HepG2 (cell line): ENCODE measurements at regions not wholly inside any gene's neighbourhood (a gene's known extent, or its start where the extent isn't known, plus 50 kb on each side); places are given as distances from the start of the nearest gene placed in this dataset.

Experiments used
- ATAC-seq: fragments of 200-7000 bp; cut with Tn5 transposase; 3 replicates; pipeline ENCODE4 v1.9.1; 2020; ENCODE audit warnings: mild to moderate bottlenecking, moderate library complexity
- BruUV-seq: library from RNA; stranded (reverse); fragments of 400-500 nt; replicated peaks from 2 replicates; lab custom pipeline; 2021; lab: Mats Ljungman, UMichigan
- CTCF ChIA-PET: fragments of 300-600 bp; formaldehyde crosslinking; extraction: SDS; loops from one replicate; lab custom pipeline; 2021; ENCODE audit warnings: low total read pairs, inconsistent platforms, low intra/inter-chr PET ratio; lab: Yijun Ruan, JAX
- POLR2A ChIA-PET: fragments of 350-600 bp; sonication (Branson Sonifier 250); formaldehyde crosslinking; loops from one replicate; lab custom pipeline; 2020; ENCODE audit warnings: antibody characterized with exemption, inconsistent platforms; lab: Yijun Ruan, JAX
- DNase-seq: peaks from one replicate; pipeline ENCODE4 v3.0.0-alpha.2; 2015; ENCODE audit warnings: low spot score
- FAIRE-seq: peaks from 3 replicates; lab custom pipeline; 2011; peaks lifted over from hg19 to GRCh38; lab: Jason Lieb, UNC
- H2AFZ ChIP-seq: one replicate; pipeline ENCODE4 v1.6.1; 2011; ENCODE audit warnings: low read length, inconsistent platforms
- H3K27ac ChIP-seq: fragments of 300-600 bp; 3 replicates; pipeline ENCODE4 v1.8.0; 2011; ENCODE audit warnings: mixed run types, mild to moderate bottlenecking, mixed read lengths, low read length, inconsistent platforms; ENCODE audit not compliant: insufficient read depth; ENCODE audit errors: extremely low read length
- H3K27me3 ChIP-seq, 2 experiments: fragments of 200-600 bp in 1 of 2; 2 replicates in 1 of 2; 3 replicates in 1 of 2; pipeline versions ENCODE4 v1.6.0 to v1.8.0; 2011; ENCODE audit warnings: low read length in 2 of 2, mild to moderate bottlenecking in 2 of 2, moderate library complexity in 2 of 2, inconsistent platforms in 1 of 2; ENCODE audit not compliant: insufficient read depth in 2 of 2, control insufficient read depth in 1 of 2
- H3K36me3 ChIP-seq, 2 experiments: fragments of 200-600 bp in 1 of 2; replicated peaks in 1 of 2; 2 replicates in 1 of 2; 3 replicates in 1 of 2; pipeline versions ENCODE4 v1.5.1 to v1.8.0; 2011; ENCODE audit warnings: low read length in 2 of 2, inconsistent platforms in 1 of 2; ENCODE audit not compliant: insufficient read depth in 2 of 2, control insufficient read depth in 1 of 2
- H3K4me1 ChIP-seq: 2 replicates; pipeline ENCODE4 v1.5.1; 2012; ENCODE audit warnings: low read length, inconsistent platforms; ENCODE audit not compliant: insufficient read depth
- H3K4me2 ChIP-seq: 2 replicates; pipeline ENCODE4 v1.6.0; 2011; ENCODE audit warnings: low read depth, low read length, inconsistent platforms
- H3K4me3 ChIP-seq, 3 experiments: fragments of 200-600 bp in 1 of 3; sonication (generic), shearing (Covaris generic) in 1 of 3; replicated peaks in 1 of 3; 2 replicates each; pipeline ENCODE4 v1.5.1; 2011 to 2016; ENCODE audit warnings: low read length in 3 of 3, inconsistent platforms in 2 of 3, low read depth in 2 of 3, mild to moderate bottlenecking in 2 of 3, control low read depth in 1 of 3, mixed read lengths in 1 of 3; ENCODE audit not compliant: insufficient read depth in 1 of 3
- H3K79me2 ChIP-seq: one replicate; pipeline ENCODE4 v1.6.1; 2011; ENCODE audit warnings: low read length, inconsistent platforms; ENCODE audit not compliant: insufficient read depth
- H3K9ac ChIP-seq: 2 replicates; pipeline ENCODE4 v1.6.0; 2011; ENCODE audit warnings: mild to moderate bottlenecking, low read depth, low read length, inconsistent platforms; ENCODE audit not compliant: insufficient read depth
- H3K9me3 ChIP-seq: 2 replicates; pipeline ENCODE4 v1.5.1; 2012; ENCODE audit warnings: mild to moderate bottlenecking, low read length
- H4K20me1 ChIP-seq: 2 replicates; pipeline ENCODE4 v1.6.0; 2011; ENCODE audit warnings: inconsistent platforms, mild to moderate bottlenecking, low read length, moderate library complexity; ENCODE audit not compliant: insufficient read depth
- ATAD3A ChIP-seq: sonication (generic); formaldehyde crosslinking; IDR thresholded peaks from 2 replicates; pipeline ENCODE4 v1.4.0; 2020; ENCODE audit warnings: missing genetic modification reagents
- GTF3A ChIP-seq: sonication (generic); formaldehyde crosslinking; conservative IDR thresholded peaks from 2 replicates; pipeline ENCODE4 v1.4.0; 2020; ENCODE audit warnings: mild to moderate bottlenecking, missing genetic modification reagents
- RCOR2 ChIP-seq: IDR thresholded peaks from 2 replicates; pipeline ENCODE4 v1.6.1; 2016; ENCODE audit warnings: missing biosample characterization, missing genetic modification reagents
- SMAD3 ChIP-seq: sonication (generic); formaldehyde crosslinking; IDR thresholded peaks from 2 replicates; pipeline ENCODE4 v1.4.0; 2020; ENCODE audit warnings: missing genetic modification reagents
- SP2 ChIP-seq: sonication (generic); formaldehyde crosslinking; IDR thresholded peaks from 2 replicates; pipeline ENCODE4 v1.5.1; 2020; ENCODE audit warnings: mild to moderate bottlenecking, missing genetic modification reagents
- ZNF232 ChIP-seq: sonication (generic); formaldehyde crosslinking; IDR thresholded peaks from 2 replicates; pipeline ENCODE4 v1.4.0; 2020; ENCODE audit warnings: missing genetic modification reagents, borderline replicate concordance
- ZNF607 ChIP-seq: sonication (generic); formaldehyde crosslinking; IDR thresholded peaks from 2 replicates; pipeline ENCODE4 v1.5.1; 2020; ENCODE audit warnings: missing genetic modification reagents, mild to moderate bottlenecking, borderline replicate concordance
- WGBS: methylation state at CpG from one replicate; pipeline ENCODE4 v1.1.6; 2017; ENCODE audit warnings: low lambda C conversion rate; 5-methylcytosine and 5-hydroxymethylcytosine counted together
- in situ Hi-C: cut with HindIII; loops from 2 replicates; pipeline ENCODE4 v1.10.0; 2017; ENCODE audit warnings: low pct_unique_long_range_greater_than_20kb; ENCODE audit not compliant: extremely low pct_ligation_motif_present
- intact Hi-C: fragments of 100-400 bp; cut with micrococcal nuclease; formaldehyde crosslinking; loops from one replicate; pipeline ENCODE4 v1.10.0; 2022; ENCODE audit not compliant: unreplicated experiment
- TF ChIP-seq, protein P1 (sequence below): sonication (generic); formaldehyde crosslinking; IDR thresholded peaks from 2 replicates; pipeline ENCODE4 v1.4.0; 2020; ENCODE audit warnings: mild to moderate bottlenecking, missing genetic modification reagents
- TF ChIP-seq, protein P2 (sequence below): sonication (generic); formaldehyde crosslinking; conservative IDR thresholded peaks from 2 replicates; pipeline ENCODE4 v1.8.1; 2023; ENCODE audit warnings: missing genetic modification reagents

DNA sequence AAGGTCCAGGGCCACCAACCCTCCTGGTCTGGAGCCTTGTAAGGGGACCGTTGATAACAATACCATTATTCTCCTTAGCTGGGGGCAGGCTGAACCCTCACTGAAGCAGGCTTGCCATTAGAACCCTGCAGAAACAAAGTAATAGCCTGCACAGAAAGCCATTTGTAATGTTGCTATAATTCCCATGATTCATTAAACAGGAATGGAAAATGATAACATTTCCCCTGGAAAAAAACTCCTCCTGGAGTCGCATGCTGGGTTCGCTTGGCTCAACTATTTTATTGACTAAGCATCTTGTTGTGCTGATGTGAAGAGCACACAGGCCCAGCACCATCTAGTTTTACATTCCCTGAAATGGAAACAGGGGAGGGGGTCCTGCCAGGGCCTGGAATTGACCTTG lies 155.6 kb upstream of the CSF3R start:
- no TSS peak for BruUV-seq
- ChIA-PET CTCF (no interaction called here), POLR2A (no interaction called here)
- peaks cover 0 to 3% of the 10 kb centered on the region in 2 experiments; a peak in 1 of 5 replicates for H3K27me3 ChIP-seq
- H3K9ac ChIP-seq: no peak overlapping the region
- 34% methylated on average over 3 of the region's 3 CpGs for WGBS
- H3K36me3 ChIP-seq: no peaks in the 10 kb centered on the region
- no peak for ATAC-seq
- TF ChIP-seq, protein P1, sequence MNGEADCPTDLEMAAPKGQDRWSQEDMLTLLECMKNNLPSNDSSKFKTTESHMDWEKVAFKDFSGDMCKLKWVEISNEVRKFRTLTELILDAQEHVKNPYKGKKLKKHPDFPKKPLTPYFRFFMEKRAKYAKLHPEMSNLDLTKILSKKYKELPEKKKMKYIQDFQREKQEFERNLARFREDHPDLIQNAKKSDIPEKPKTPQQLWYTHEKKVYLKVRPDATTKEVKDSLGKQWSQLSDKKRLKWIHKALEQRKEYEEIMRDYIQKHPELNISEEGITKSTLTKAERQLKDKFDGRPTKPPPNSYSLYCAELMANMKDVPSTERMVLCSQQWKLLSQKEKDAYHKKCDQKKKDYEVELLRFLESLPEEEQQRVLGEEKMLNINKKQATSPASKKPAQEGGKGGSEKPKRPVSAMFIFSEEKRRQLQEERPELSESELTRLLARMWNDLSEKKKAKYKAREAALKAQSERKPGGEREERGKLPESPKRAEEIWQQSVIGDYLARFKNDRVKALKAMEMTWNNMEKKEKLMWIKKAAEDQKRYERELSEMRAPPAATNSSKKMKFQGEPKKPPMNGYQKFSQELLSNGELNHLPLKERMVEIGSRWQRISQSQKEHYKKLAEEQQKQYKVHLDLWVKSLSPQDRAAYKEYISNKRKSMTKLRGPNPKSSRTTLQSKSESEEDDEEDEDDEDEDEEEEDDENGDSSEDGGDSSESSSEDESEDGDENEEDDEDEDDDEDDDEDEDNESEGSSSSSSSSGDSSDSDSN: no peak
- TF ChIP-seq ATAD3A (CRISPR knock-in tag) (no peak), ZNF232 (no peak), SP2 (no peak), RCOR2 (CRISPR knock-in tag) (no peak), ZNF607 (CRISPR knock-in tag) (no peak), SMAD3 (CRISPR knock-in tag) (no peak), GTF3A (CRISPR knock-in tag) (no peak)
- TF ChIP-seq, protein P2, sequence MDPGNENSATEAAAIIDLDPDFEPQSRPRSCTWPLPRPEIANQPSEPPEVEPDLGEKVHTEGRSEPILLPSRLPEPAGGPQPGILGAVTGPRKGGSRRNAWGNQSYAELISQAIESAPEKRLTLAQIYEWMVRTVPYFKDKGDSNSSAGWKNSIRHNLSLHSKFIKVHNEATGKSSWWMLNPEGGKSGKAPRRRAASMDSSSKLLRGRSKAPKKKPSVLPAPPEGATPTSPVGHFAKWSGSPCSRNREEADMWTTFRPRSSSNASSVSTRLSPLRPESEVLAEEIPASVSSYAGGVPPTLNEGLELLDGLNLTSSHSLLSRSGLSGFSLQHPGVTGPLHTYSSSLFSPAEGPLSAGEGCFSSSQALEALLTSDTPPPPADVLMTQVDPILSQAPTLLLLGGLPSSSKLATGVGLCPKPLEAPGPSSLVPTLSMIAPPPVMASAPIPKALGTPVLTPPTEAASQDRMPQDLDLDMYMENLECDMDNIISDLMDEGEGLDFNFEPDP (CRISPR knock-in tag): no peak
- no peaks in the 10 kb centered on the region for H3K9me3 ChIP-seq
- no peak for DNase-seq
- H3K79me2 ChIP-seq: no peaks in the 10 kb centered on the region
- in situ Hi-C loops (no loop called here), intact Hi-C loops (no loop called here)
- H3K4me1 ChIP-seq: no peaks in the 10 kb centered on the region
- H3K27ac ChIP-seq: no peak overlapping the region
- H4K20me1 ChIP-seq: no peaks in the 10 kb centered on the region
- no peak overlapping the region for H3K4me3 ChIP-seq
- H2AFZ ChIP-seq: no peak overlapping the region
- H3K4me2 ChIP-seq: no peak overlapping the region
- FAIRE-seq: no peak
